HepG2 (cell line): ENCODE measurements at regions not wholly inside any gene's neighbourhood (a gene's known extent, or its start where the extent isn't known, plus 50 kb on each side); places are given as distances from the start of the nearest gene placed in this dataset.

Experiments
- ATAC-seq: fragments of 200-7000 bp; cut with Tn5 transposase; 3 replicates; pipeline ENCODE4 v1.9.1; 2020; ENCODE audit warnings: mild to moderate bottlenecking, moderate library complexity
- BruUV-seq: library from RNA; stranded (reverse); fragments of 400-500 nt; replicated peaks from 2 replicates; lab custom pipeline; 2021; lab: Mats Ljungman, UMichigan
- CTCF ChIA-PET: fragments of 300-600 bp; formaldehyde crosslinking; extraction: SDS; loops from one replicate; lab custom pipeline; 2021; ENCODE audit warnings: low total read pairs, inconsistent platforms, low intra/inter-chr PET ratio; lab: Yijun Ruan, JAX
- POLR2A ChIA-PET: fragments of 350-600 bp; sonication (Branson Sonifier 250); formaldehyde crosslinking; loops from one replicate; lab custom pipeline; 2020; ENCODE audit warnings: antibody characterized with exemption, inconsistent platforms; lab: Yijun Ruan, JAX
- DNase-seq: peaks from one replicate; pipeline ENCODE4 v3.0.0-alpha.2; 2015; ENCODE audit warnings: low spot score
- FAIRE-seq: peaks from 3 replicates; lab custom pipeline; 2011; peaks lifted over from hg19 to GRCh38; lab: Jason Lieb, UNC
- H2AFZ ChIP-seq: one replicate; pipeline ENCODE4 v1.6.1; 2011; ENCODE audit warnings: low read length, inconsistent platforms
- H3K27ac ChIP-seq: fragments of 300-600 bp; 3 replicates; pipeline ENCODE4 v1.8.0; 2011; ENCODE audit warnings: mixed run types, mild to moderate bottlenecking, mixed read lengths, low read length, inconsistent platforms; ENCODE audit not compliant: insufficient read depth; ENCODE audit errors: extremely low read length
- H3K27me3 ChIP-seq, 2 experiments: fragments of 200-600 bp in 1 of 2; 2 replicates in 1 of 2; 3 replicates in 1 of 2; pipeline versions ENCODE4 v1.6.0 to v1.8.0; 2011; ENCODE audit warnings: low read length in 2 of 2, mild to moderate bottlenecking in 2 of 2, moderate library complexity in 2 of 2, inconsistent platforms in 1 of 2; ENCODE audit not compliant: insufficient read depth in 2 of 2, control insufficient read depth in 1 of 2
- H3K36me3 ChIP-seq, 2 experiments: fragments of 200-600 bp in 1 of 2; replicated peaks in 1 of 2; 2 replicates in 1 of 2; 3 replicates in 1 of 2; pipeline versions ENCODE4 v1.5.1 to v1.8.0; 2011; ENCODE audit warnings: low read length in 2 of 2, inconsistent platforms in 1 of 2; ENCODE audit not compliant: insufficient read depth in 2 of 2, control insufficient read depth in 1 of 2
- H3K4me1 ChIP-seq: 2 replicates; pipeline ENCODE4 v1.5.1; 2012; ENCODE audit warnings: low read length, inconsistent platforms; ENCODE audit not compliant: insufficient read depth
- H3K4me2 ChIP-seq: 2 replicates; pipeline ENCODE4 v1.6.0; 2011; ENCODE audit warnings: low read depth, low read length, inconsistent platforms
- H3K4me3 ChIP-seq, 3 experiments: fragments of 200-600 bp in 1 of 3; sonication (generic), shearing (Covaris generic) in 1 of 3; replicated peaks in 1 of 3; 2 replicates each; pipeline ENCODE4 v1.5.1; 2011 to 2016; ENCODE audit warnings: low read length in 3 of 3, inconsistent platforms in 2 of 3, low read depth in 2 of 3, mild to moderate bottlenecking in 2 of 3, control low read depth in 1 of 3, mixed read lengths in 1 of 3; ENCODE audit not compliant: insufficient read depth in 1 of 3
- H3K79me2 ChIP-seq: one replicate; pipeline ENCODE4 v1.6.1; 2011; ENCODE audit warnings: low read length, inconsistent platforms; ENCODE audit not compliant: insufficient read depth
- H3K9ac ChIP-seq: 2 replicates; pipeline ENCODE4 v1.6.0; 2011; ENCODE audit warnings: mild to moderate bottlenecking, low read depth, low read length, inconsistent platforms; ENCODE audit not compliant: insufficient read depth
- H3K9me3 ChIP-seq: 2 replicates; pipeline ENCODE4 v1.5.1; 2012; ENCODE audit warnings: mild to moderate bottlenecking, low read length
- H4K20me1 ChIP-seq: 2 replicates; pipeline ENCODE4 v1.6.0; 2011; ENCODE audit warnings: inconsistent platforms, mild to moderate bottlenecking, low read length, moderate library complexity; ENCODE audit not compliant: insufficient read depth
- ARNT2 ChIP-seq: sonication (generic); formaldehyde crosslinking; IDR thresholded peaks from 2 replicates; pipeline ENCODE4 v1.8.0; 2022; ENCODE audit warnings: mild to moderate bottlenecking, low read depth, missing genetic modification reagents, moderate library complexity
- CHD2 ChIP-seq: IDR thresholded peaks from 2 replicates; pipeline ENCODE4 v1.6.1; 2011; ENCODE audit warnings: low read depth, low read length, improper control_type of control experiment
- EEA1 ChIP-seq: sonication (generic); formaldehyde crosslinking; IDR thresholded peaks from 2 replicates; pipeline ENCODE4 v1.5.1; 2020; ENCODE audit warnings: mild to moderate bottlenecking, missing genetic modification reagents, borderline replicate concordance
- NPAS2 ChIP-seq: sonication (generic); formaldehyde crosslinking; IDR thresholded peaks from 2 replicates; pipeline ENCODE4 v1.8.0; 2022; ENCODE audit warnings: mild to moderate bottlenecking, missing genetic modification reagents, borderline replicate concordance
- ZNF337 ChIP-seq: sonication (generic); formaldehyde crosslinking; IDR thresholded peaks from 2 replicates; pipeline ENCODE4 v1.5.1; 2020; ENCODE audit warnings: missing genetic modification reagents, low read depth, mild to moderate bottlenecking, borderline replicate concordance
- ZNF768 ChIP-seq: sonication (generic); formaldehyde crosslinking; IDR thresholded peaks from 2 replicates; pipeline ENCODE4 v1.4.0; 2020; ENCODE audit warnings: missing genetic modification reagents
- WGBS: methylation state at CpG from one replicate; pipeline ENCODE4 v1.1.6; 2017; ENCODE audit warnings: low lambda C conversion rate; 5-methylcytosine and 5-hydroxymethylcytosine counted together
- in situ Hi-C: cut with HindIII; loops from 2 replicates; pipeline ENCODE4 v1.10.0; 2017; ENCODE audit warnings: low pct_unique_long_range_greater_than_20kb; ENCODE audit not compliant: extremely low pct_ligation_motif_present
- intact Hi-C: fragments of 100-400 bp; cut with micrococcal nuclease; formaldehyde crosslinking; loops from one replicate; pipeline ENCODE4 v1.10.0; 2022; ENCODE audit not compliant: unreplicated experiment
- TF ChIP-seq, protein P1 (sequence below): sonication (generic); formaldehyde crosslinking; IDR thresholded peaks from 2 replicates; pipeline ENCODE4 v1.5.1; 2020; ENCODE audit warnings: missing genetic modification reagents, mild to moderate bottlenecking, borderline replicate concordance
- TF ChIP-seq, protein P2 (sequence below): sonication (generic); formaldehyde crosslinking; IDR thresholded peaks from 2 replicates; pipeline ENCODE4 v1.9.0; 2022; ENCODE audit warnings: missing genetic modification reagents, mild to moderate bottlenecking, borderline replicate concordance
- TF ChIP-seq, protein P3 (sequence below): sonication (generic); formaldehyde crosslinking; IDR thresholded peaks from 2 replicates; pipeline ENCODE4 v1.5.1; 2020; ENCODE audit warnings: missing genetic modification reagents, mild to moderate bottlenecking, borderline replicate concordance
- TF ChIP-seq, protein P4 (sequence below): sonication (generic); formaldehyde crosslinking; IDR thresholded peaks from 2 replicates; pipeline ENCODE4 v1.5.0; 2020; ENCODE audit warnings: missing genetic modification reagents

DNA sequence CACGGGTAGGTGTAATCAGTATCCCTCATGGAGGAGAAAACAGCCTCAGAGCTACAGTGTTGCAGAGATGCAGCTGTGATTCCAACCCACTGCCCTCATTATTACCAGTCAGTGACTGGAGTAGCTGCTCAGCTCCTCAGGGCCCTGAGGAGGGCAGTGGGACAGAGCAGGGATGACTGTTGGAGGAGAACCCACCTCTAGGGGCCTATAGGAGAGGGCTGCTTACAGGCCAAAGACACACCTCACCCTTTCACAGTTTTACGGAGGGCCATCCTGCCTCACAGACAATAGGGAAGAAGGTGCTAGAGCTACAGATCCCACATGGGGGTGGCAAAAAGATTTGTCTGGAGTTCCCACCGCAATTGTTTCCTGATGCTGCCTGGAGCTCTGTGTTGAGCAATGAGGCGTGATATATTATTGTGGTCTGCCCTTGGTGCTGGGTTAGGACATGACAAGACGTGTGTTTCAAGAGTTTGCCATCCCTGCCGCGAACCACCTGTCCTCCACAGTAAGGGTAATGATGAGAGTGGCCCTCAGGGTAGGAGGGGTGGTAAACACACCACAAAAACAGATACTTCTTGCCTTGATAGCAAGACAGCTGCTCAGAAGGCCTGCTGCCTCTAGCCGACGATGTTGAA lies 140.5 kb upstream of the TPM1 start:
- no peak overlapping the region for H3K27ac ChIP-seq
- H3K9ac ChIP-seq = no peak overlapping the region
- over 99% methylated on average over 9 of the region's 9 CpGs for WGBS
- no peaks in the 10 kb centered on the region for H3K27me3 ChIP-seq
- DNase-seq (no peak), FAIRE-seq (no peak), ATAC-seq (no peak)
- in situ Hi-C loops = no loop called here
- intact Hi-C loops = no loop called here
- ChIA-PET CTCF (no interaction called here), POLR2A (no interaction called here)
- no peaks in the 10 kb centered on the region for H3K36me3 ChIP-seq
- no TSS peak for BruUV-seq
- H3K4me2 ChIP-seq = no peak overlapping the region
- no peak for TF ChIP-seq ARNT2 (CRISPR knock-in tag)
- no peak overlapping the region for H3K4me3 ChIP-seq
- H4K20me1 ChIP-seq = no peaks in the 10 kb centered on the region
- H3K79me2 ChIP-seq = no peaks in the 10 kb centered on the region
- H2AFZ ChIP-seq = no peak overlapping the region
- H3K4me1 ChIP-seq = peaks cover 56% of the 10 kb centered on the region
- no peaks in the 10 kb centered on the region for H3K9me3 ChIP-seq

DNA sequence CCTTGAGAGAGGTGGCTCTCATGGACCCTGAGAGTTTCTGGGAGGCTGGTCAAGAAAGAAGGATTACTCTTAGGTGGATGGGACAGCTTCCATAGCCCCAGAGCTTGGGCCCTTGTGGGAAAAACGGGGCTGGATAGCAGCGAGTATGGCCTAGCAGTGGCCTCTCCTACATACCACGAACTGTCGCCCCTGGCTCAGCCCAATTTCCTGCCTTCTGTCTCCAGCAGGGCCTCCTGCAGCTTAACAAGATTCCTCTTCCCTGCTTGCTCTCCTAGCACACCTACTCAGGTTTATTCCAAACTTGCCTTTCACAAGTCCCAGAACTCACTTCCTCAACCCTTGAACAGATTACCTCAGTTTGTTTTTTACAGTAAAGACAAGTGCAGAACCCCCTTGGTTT lies 139.7 kb upstream of the TPM1 start:
- intact Hi-C loops (no loop called here), in situ Hi-C loops (no loop called here)
- Histone ChIP-seq H3K9ac (no peak overlapping the region), H3K27me3 (no peaks in the 10 kb centered on the region), H2AFZ (no peak overlapping the region), H3K4me1 (peaks cover 56% of the 10 kb centered on the region), H4K20me1 (no peaks in the 10 kb centered on the region), H3K27ac (no peak overlapping the region), H3K79me2 (no peaks in the 10 kb centered on the region), H3K36me3 (no peaks in the 10 kb centered on the region), H3K4me2 (no peak overlapping the region), H3K4me3 (no peak overlapping the region), H3K9me3 (no peaks in the 10 kb centered on the region)
- ATAC-seq (no peak), DNase-seq (no peak), FAIRE-seq (no peak)
- BruUV-seq = no TSS peak
- ChIA-PET CTCF (no interaction called here), POLR2A (no interaction called here)
- WGBS = 96% methylated on average over 4 of the region's 4 CpGs
- TF ChIP-seq, protein P1, sequence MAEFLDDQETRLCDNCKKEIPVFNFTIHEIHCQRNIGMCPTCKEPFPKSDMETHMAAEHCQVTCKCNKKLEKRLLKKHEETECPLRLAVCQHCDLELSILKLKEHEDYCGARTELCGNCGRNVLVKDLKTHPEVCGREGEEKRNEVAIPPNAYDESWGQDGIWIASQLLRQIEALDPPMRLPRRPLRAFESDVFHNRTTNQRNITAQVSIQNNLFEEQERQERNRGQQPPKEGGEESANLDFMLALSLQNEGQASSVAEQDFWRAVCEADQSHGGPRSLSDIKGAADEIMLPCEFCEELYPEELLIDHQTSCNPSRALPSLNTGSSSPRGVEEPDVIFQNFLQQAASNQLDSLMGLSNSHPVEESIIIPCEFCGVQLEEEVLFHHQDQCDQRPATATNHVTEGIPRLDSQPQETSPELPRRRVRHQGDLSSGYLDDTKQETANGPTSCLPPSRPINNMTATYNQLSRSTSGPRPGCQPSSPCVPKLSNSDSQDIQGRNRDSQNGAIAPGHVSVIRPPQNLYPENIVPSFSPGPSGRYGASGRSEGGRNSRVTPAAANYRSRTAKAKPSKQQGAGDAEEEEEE (CRISPR knock-in tag) = no peak
- TF ChIP-seq EEA1 (CRISPR knock-in tag) (no peak), ZNF337 (CRISPR knock-in tag) (no peak), CHD2 (no peak), ZNF768 (no peak), NPAS2 (CRISPR knock-in tag) (no peak)
- TF ChIP-seq, protein P2, sequence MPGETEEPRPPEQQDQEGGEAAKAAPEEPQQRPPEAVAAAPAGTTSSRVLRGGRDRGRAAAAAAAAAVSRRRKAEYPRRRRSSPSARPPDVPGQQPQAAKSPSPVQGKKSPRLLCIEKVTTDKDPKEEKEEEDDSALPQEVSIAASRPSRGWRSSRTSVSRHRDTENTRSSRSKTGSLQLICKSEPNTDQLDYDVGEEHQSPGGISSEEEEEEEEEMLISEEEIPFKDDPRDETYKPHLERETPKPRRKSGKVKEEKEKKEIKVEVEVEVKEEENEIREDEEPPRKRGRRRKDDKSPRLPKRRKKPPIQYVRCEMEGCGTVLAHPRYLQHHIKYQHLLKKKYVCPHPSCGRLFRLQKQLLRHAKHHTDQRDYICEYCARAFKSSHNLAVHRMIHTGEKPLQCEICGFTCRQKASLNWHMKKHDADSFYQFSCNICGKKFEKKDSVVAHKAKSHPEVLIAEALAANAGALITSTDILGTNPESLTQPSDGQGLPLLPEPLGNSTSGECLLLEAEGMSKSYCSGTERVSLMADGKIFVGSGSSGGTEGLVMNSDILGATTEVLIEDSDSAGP (CRISPR knock-in tag) = no peak
- TF ChIP-seq, protein P3, sequence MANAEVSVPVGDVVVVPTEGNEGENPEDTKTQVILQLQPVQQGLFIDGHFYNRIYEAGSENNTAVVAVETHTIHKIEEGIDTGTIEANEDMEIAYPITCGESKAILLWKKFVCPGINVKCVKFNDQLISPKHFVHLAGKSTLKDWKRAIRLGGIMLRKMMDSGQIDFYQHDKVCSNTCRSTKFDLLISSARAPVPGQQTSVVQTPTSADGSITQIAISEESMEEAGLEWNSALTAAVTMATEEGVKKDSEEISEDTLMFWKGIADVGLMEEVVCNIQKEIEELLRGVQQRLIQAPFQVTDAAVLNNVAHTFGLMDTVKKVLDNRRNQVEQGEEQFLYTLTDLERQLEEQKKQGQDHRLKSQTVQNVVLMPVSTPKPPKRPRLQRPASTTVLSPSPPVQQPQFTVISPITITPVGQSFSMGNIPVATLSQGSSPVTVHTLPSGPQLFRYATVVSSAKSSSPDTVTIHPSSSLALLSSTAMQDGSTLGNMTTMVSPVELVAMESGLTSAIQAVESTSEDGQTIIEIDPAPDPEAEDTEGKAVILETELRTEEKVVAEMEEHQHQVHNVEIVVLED (CRISPR knock-in tag) = no peak
- TF ChIP-seq, protein P4, sequence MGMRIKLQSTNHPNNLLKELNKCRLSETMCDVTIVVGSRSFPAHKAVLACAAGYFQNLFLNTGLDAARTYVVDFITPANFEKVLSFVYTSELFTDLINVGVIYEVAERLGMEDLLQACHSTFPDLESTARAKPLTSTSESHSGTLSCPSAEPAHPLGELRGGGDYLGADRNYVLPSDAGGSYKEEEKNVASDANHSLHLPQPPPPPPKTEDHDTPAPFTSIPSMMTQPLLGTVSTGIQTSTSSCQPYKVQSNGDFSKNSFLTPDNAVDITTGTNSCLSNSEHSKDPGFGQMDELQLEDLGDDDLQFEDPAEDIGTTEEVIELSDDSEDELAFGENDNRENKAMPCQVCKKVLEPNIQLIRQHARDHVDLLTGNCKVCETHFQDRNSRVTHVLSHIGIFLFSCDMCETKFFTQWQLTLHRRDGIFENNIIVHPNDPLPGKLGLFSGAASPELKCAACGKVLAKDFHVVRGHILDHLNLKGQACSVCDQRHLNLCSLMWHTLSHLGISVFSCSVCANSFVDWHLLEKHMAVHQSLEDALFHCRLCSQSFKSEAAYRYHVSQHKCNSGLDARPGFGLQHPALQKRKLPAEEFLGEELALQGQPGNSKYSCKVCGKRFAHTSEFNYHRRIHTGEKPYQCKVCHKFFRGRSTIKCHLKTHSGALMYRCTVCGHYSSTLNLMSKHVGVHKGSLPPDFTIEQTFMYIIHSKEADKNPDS (CRISPR knock-in tag) = no peak
